ENCODE measurements at regions not wholly inside any gene's neighbourhood (a gene's known extent, or its start where the extent isn't known, plus 50 kb on each side); places are given as distances from the start of the nearest gene placed in this dataset.

DNA sequence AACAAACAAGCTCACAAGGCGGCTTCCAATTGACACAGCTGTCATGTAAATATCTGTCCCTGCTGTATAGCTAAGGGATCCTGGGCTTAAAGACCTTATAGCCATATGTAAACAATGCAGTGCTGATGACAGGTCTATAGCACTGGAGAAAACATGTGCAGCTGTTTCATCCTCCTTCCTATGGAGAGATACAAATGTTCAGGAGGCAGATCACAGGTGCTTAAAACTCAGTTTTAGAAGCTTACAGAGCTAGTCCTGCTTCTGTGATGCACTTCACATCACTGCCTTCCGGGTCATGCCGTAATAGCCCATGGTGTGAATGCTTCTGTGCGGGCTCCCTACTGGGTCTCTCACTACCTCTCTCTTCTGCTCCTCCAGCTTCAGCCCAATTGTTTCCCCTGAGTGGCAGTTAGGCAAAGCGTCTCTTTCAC, 262.4 kb upstream of the CHST9 start:
- no peak overlapping the region for H3K4me3 Mint-ChIP-seq
- H3K36me3 Mint-ChIP-seq: no peaks in the 10 kb centered on the region
- Histone ChIP-seq H3K4me2 (replicated peaks; ENCODE audit: extremely low read depth, low read length, poor library complexity, severe bottlenecking) (no peak overlapping the region), H3K36me3 (replicated peaks in 1 of 2; ENCODE audit: control insufficient read depth in 1 of 2, insufficient read depth in 2 of 2, low read length in 2 of 2) (no peaks in the 10 kb centered on the region), H3K4me3 (replicated peaks in 1 of 3; ENCODE audit: low read depth in 2 of 3, low read length in 3 of 3) (no peak overlapping the region), H3K27ac (ENCODE audit: low read depth in 1 of 2, low read length in 2 of 2) (no peak overlapping the region), H3K27me3 (ENCODE audit: control insufficient read depth in 2 of 2, insufficient read depth in 2 of 2, low read length in 2 of 2) (no peaks in the 10 kb centered on the region), H3K79me2 (ENCODE audit: insufficient read depth, low read length) (no peaks in the 10 kb centered on the region), H3K9me3 (replicated peaks in 1 of 2; ENCODE audit: control insufficient read depth in 1 of 2, insufficient read depth in 1 of 2, low read length in 2 of 2) (peaks cover 0 to 4% of the 10 kb centered on the region in 2 donors), H4K20me1 (ENCODE audit: insufficient read depth, low read length) (no peaks in the 10 kb centered on the region), H3K4me1 (ENCODE audit: control insufficient read depth in 1 of 2, insufficient read depth in 2 of 2, low read length in 2 of 2) (no peaks in the 10 kb centered on the region), H3K9ac (ENCODE audit: insufficient read depth, low read length, poor library complexity, severe bottlenecking) (no peak overlapping the region), H2AFZ (ENCODE audit: insufficient read depth, low read depth, low read length, poor library complexity, severe bottlenecking) (no peak overlapping the region)
- no peak overlapping the region for H3K27ac Mint-ChIP-seq
- peaks cover 1 to 9% (median 3%) of the 10 kb centered on the region in 7 donors for H3K9me3 Mint-ChIP-seq
- intact Hi-C loops (cut with micrococcal nuclease): no loop called here
- TF ChIP-seq, protein P1, sequence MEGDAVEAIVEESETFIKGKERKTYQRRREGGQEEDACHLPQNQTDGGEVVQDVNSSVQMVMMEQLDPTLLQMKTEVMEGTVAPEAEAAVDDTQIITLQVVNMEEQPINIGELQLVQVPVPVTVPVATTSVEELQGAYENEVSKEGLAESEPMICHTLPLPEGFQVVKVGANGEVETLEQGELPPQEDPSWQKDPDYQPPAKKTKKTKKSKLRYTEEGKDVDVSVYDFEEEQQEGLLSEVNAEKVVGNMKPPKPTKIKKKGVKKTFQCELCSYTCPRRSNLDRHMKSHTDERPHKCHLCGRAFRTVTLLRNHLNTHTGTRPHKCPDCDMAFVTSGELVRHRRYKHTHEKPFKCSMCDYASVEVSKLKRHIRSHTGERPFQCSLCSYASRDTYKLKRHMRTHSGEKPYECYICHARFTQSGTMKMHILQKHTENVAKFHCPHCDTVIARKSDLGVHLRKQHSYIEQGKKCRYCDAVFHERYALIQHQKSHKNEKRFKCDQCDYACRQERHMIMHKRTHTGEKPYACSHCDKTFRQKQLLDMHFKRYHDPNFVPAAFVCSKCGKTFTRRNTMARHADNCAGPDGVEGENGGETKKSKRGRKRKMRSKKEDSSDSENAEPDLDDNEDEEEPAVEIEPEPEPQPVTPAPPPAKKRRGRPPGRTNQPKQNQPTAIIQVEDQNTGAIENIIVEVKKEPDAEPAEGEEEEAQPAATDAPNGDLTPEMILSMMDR (IDR thresholded peaks at IDR 0.05): no peak
- no peaks in the 10 kb centered on the region for H3K27me3 Mint-ChIP-seq (ENCODE audit: low read depth in 3 of 3)
- 64% methylated on average over 4 of the region's 5 CpGs for WGBS (ENCODE audit: insufficient coverage)
- no peak for DNase-seq
- H3K4me1 Mint-ChIP-seq: no peaks in the 10 kb centered on the region

DNA sequence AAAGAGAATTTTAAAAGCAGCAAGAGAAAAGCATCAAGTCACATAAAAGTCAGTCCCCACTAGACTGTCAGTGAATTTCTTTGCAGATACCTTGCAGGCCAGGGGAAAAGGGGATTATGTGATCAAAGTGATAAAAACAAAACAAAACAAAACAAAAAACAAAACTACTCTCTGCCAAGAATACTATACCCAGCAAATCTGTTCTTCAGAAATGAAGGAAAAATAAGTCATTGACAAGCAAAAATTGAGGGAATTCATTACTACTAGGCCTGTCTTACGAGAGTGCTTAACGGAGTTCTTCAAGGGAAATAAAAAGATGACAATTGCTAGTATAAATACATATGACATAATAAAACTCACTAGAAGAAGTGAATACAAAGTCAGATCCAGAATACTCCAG, 245.5 kb upstream of the CHST9 start:
- Mint-ChIP-seq H3K27me3 (ENCODE audit: low read depth in 3 of 3) (no peaks in the 10 kb centered on the region), H3K36me3 (no peaks in the 10 kb centered on the region), H3K4me1 (no peaks in the 10 kb centered on the region), H3K9me3 (peaks cover 4 to 13% (median 7%) of the 10 kb centered on the region in 7 donors), H3K27ac (no peak overlapping the region), H3K4me3 (no peak overlapping the region)
- Histone ChIP-seq H4K20me1 (ENCODE audit: insufficient read depth, low read length) (no peaks in the 10 kb centered on the region), H3K79me2 (ENCODE audit: insufficient read depth, low read length) (no peaks in the 10 kb centered on the region), H3K27ac (ENCODE audit: low read depth in 1 of 2, low read length in 2 of 2) (no peak overlapping the region), H2AFZ (ENCODE audit: insufficient read depth, low read depth, low read length, poor library complexity, severe bottlenecking) (no peak overlapping the region), H3K4me1 (ENCODE audit: control insufficient read depth in 1 of 2, insufficient read depth in 2 of 2, low read length in 2 of 2) (no peaks in the 10 kb centered on the region), H3K36me3 (replicated peaks in 1 of 2; ENCODE audit: control insufficient read depth in 1 of 2, insufficient read depth in 2 of 2, low read length in 2 of 2) (no peaks in the 10 kb centered on the region), H3K9ac (ENCODE audit: insufficient read depth, low read length, poor library complexity, severe bottlenecking) (no peak overlapping the region), H3K27me3 (ENCODE audit: control insufficient read depth in 2 of 2, insufficient read depth in 2 of 2, low read length in 2 of 2) (no peaks in the 10 kb centered on the region), H3K9me3 (replicated peaks in 1 of 2; ENCODE audit: control insufficient read depth in 1 of 2, insufficient read depth in 1 of 2, low read length in 2 of 2) (peaks cover 16 to 17% of the 10 kb centered on the region in 2 donors), H3K4me2 (replicated peaks; ENCODE audit: extremely low read depth, low read length, poor library complexity, severe bottlenecking) (no peak overlapping the region), H3K4me3 (replicated peaks in 1 of 3; ENCODE audit: low read depth in 2 of 3, low read length in 3 of 3) (no peak overlapping the region)
- TF ChIP-seq, protein P1 (IDR thresholded peaks at IDR 0.05): no peak
- DNase-seq: no peak
- no CpG with 5 or more reads among the region's 2 CpGs for WGBS (ENCODE audit: insufficient coverage)
- intact Hi-C loops (cut with micrococcal nuclease): no loop called here
